Heart left ventricle (tissue), 13 donors: ENCODE measurements at regions not wholly inside any gene's neighbourhood (a gene's known extent, or its start where the extent isn't known, plus 50 kb on each side); places are given as distances from the start of the nearest gene placed in this dataset.

Experiments
- POLR2A ChIP-seq, 2 donors: fragments of 450-650 bp; IDR thresholded peaks; one replicate each; pipeline ENCODE4 v1.6.1; 2017; ENCODE audit warnings: antibody characterized with exemption in 2 of 2, mild to moderate bottlenecking in 2 of 2, moderate library complexity in 2 of 2
- TF ChIP-seq, protein P1 (sequence below), 12 donors: fragments of 200-600 bp; sonication (generic) in 4 of 12; IDR thresholded peaks; one replicate each; pipeline versions ENCODE4 v1.5.0 to v1.8.0; 2018 to 2022; ENCODE audit warnings: antibody characterized with exemption in 12 of 12, mild to moderate bottlenecking in 5 of 12
- donor health status: ischemic (EF 13 %, LVEDD 7.1; RV severe dilation, severe dysfunction).
- donor health status: DM: no; HTN: yes; CAD: no.
- donor health status: DM: no; HTN: no; CAD: no.
- donor health status: ischemic (EF 25% LVEDD 6.9; RV normal size, moderate dysfunction).
- donor health status: ischemic (EF 25% LVEDD 5.7; RV mildly dilated, moderate dysfunction).
- donor health status: ischemic (EF 35%, LVEDD 5.7; RV mildly dilated, moderate dysfunction).
- donor health status: nonischemic (EF 11% LVEDD 7.7; RV severe dilation, severe dysfunction).
- donor health status: DM: yes; HTN: yes; CAD: no.
- donor health status: PGD.
- donor health status: ischemic (EF 29% LVEDD 5.4; RV normal size, mild dysfunction).
- donor health status: nonischemic (EF 23%, LVEDD 6.1; RV moderate dilation, normal function).

DNA sequence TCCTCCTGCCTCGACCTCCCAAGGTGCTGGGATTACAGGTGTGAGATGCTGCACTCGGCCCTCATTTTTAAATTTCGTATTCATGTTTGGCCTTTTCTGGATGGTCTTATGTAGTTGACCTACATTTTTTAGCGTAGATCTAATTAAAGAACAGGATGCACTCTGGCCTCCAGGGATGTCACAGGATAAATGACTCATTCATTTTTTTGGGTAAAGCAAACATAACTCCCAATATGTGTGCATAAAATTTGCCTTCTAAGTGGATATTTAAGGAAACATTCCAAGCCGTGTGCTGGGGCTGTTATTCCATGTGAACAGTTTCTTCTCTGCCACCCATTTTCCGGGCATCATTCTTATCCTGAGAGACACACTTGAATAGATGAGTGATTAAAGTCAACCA is 501.6 kb downstream of the IRX1 start:
- TF ChIP-seq, protein P1, sequence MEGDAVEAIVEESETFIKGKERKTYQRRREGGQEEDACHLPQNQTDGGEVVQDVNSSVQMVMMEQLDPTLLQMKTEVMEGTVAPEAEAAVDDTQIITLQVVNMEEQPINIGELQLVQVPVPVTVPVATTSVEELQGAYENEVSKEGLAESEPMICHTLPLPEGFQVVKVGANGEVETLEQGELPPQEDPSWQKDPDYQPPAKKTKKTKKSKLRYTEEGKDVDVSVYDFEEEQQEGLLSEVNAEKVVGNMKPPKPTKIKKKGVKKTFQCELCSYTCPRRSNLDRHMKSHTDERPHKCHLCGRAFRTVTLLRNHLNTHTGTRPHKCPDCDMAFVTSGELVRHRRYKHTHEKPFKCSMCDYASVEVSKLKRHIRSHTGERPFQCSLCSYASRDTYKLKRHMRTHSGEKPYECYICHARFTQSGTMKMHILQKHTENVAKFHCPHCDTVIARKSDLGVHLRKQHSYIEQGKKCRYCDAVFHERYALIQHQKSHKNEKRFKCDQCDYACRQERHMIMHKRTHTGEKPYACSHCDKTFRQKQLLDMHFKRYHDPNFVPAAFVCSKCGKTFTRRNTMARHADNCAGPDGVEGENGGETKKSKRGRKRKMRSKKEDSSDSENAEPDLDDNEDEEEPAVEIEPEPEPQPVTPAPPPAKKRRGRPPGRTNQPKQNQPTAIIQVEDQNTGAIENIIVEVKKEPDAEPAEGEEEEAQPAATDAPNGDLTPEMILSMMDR (IDR thresholded peaks at IDR 0.05): no peak
- no peak for TF ChIP-seq POLR2A (IDR thresholded peaks at IDR 0.05)
